DOHH2 (cell line): ENCODE measurements at regions not wholly inside any gene's neighbourhood (a gene's known extent, or its start where the extent isn't known, plus 50 kb on each side); places are given as distances from the start of the nearest gene placed in this dataset.

Experiments
- H3F3A ChIP-seq: fragments of 200-600 bp; sonication (generic), shearing (Covaris generic); 2 replicates; pipeline ENCODE4 v1.6.0; 2016; ENCODE audit warnings: antibody characterized with exemption, mild to moderate bottlenecking; ENCODE audit not compliant: control insufficient read depth, insufficient read depth
- H3K27ac ChIP-seq: fragments of 200-600 bp; sonication (generic); 2 replicates; pipeline ENCODE4 v1.5.1; 2014; ENCODE audit warnings: low read depth, mild to moderate bottlenecking, low read length, moderate library complexity
- H3K27me3 ChIP-seq: fragments of 200-600 bp; sonication (generic); 2 replicates; pipeline ENCODE4 v1.6.1; 2014; ENCODE audit warnings: mild to moderate bottlenecking, low read length, mixed read lengths; ENCODE audit not compliant: control insufficient read depth
- H3K36me3 ChIP-seq: fragments of 200-600 bp; sonication (generic); 2 replicates; pipeline ENCODE4 v1.6.1; 2014; ENCODE audit warnings: mild to moderate bottlenecking, low read length, moderate library complexity, mixed read lengths; ENCODE audit not compliant: control insufficient read depth
- H3K4me1 ChIP-seq: fragments of 200-600 bp; sonication (generic); 2 replicates; pipeline ENCODE4 v1.6.1; 2014; ENCODE audit warnings: mild to moderate bottlenecking, low read length, mixed read lengths; ENCODE audit not compliant: control insufficient read depth
- H3K4me2 ChIP-seq: fragments of 200-600 bp; sonication (generic); 2 replicates; pipeline ENCODE4 v1.6.0; 2014; ENCODE audit warnings: mild to moderate bottlenecking, low read length, moderate library complexity
- H3K4me3 ChIP-seq: fragments of 200-600 bp; sonication (generic); 2 replicates; pipeline ENCODE4 v1.5.1; 2014; ENCODE audit warnings: mild to moderate bottlenecking, low read length, mixed read lengths
- H3K79me2 ChIP-seq: fragments of 200-600 bp; sonication (generic); 2 replicates; pipeline ENCODE4 v1.6.1; 2014; ENCODE audit warnings: mild to moderate bottlenecking, low read length, mixed read lengths; ENCODE audit not compliant: control insufficient read depth
- H3K9me2 ChIP-seq: fragments of 200-600 bp; sonication (generic); replicated peaks from 2 replicates; pipeline ENCODE4 v1.6.1; 2014; ENCODE audit warnings: mild to moderate bottlenecking, low read length, mixed read lengths; ENCODE audit not compliant: control insufficient read depth
- H3K9me3 ChIP-seq: fragments of 200-600 bp; sonication (generic); 2 replicates; pipeline ENCODE4 v1.6.1; 2014; ENCODE audit warnings: antibody characterized with exemption, low read length, mixed read lengths; ENCODE audit not compliant: control insufficient read depth, insufficient read depth
- H4K20me1 ChIP-seq: fragments of 200-600 bp; sonication (generic); 2 replicates; pipeline ENCODE4 v1.6.0; 2014; ENCODE audit warnings: low read depth, mild to moderate bottlenecking, antibody characterized with exemption, low read length, moderate library complexity; ENCODE audit not compliant: control insufficient read depth, insufficient read depth
- EZH2phosphoT487 ChIP-seq: fragments of 200-600 bp; sonication (generic); IDR thresholded peaks from 2 replicates; pipeline ENCODE4 v1.6.1; 2017; ENCODE audit warnings: borderline replicate concordance, mild to moderate bottlenecking, antibody characterized with exemption, low read length, moderate library complexity, mixed read lengths
- TF ChIP-seq, protein P1 (sequence below): fragments of 200-600 bp; sonication (generic); IDR thresholded peaks from one replicate; pipeline ENCODE4 v1.5.1; 2014; ENCODE audit warnings: antibody characterized with exemption, mild to moderate bottlenecking, low read depth, low read length; ENCODE audit not compliant: poor library complexity, severe bottlenecking

- H3K9me3 ChIP-seq, result no peaks in the 10 kb centered on the region
- H3F3A ChIP-seq, result no peaks in the 10 kb centered on the region
- H3K9me2 ChIP-seq, result no peaks in the 10 kb centered on the region
- H3K79me2 ChIP-seq, result no peaks in the 10 kb centered on the region
- no peak overlapping the region for H3K27ac ChIP-seq
- TF ChIP-seq, protein P1, sequence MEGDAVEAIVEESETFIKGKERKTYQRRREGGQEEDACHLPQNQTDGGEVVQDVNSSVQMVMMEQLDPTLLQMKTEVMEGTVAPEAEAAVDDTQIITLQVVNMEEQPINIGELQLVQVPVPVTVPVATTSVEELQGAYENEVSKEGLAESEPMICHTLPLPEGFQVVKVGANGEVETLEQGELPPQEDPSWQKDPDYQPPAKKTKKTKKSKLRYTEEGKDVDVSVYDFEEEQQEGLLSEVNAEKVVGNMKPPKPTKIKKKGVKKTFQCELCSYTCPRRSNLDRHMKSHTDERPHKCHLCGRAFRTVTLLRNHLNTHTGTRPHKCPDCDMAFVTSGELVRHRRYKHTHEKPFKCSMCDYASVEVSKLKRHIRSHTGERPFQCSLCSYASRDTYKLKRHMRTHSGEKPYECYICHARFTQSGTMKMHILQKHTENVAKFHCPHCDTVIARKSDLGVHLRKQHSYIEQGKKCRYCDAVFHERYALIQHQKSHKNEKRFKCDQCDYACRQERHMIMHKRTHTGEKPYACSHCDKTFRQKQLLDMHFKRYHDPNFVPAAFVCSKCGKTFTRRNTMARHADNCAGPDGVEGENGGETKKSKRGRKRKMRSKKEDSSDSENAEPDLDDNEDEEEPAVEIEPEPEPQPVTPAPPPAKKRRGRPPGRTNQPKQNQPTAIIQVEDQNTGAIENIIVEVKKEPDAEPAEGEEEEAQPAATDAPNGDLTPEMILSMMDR, result no peak
- TF ChIP-seq EZH2phosphoT487, result no peak
- H3K4me2 ChIP-seq, result no peak overlapping the region
- H3K36me3 ChIP-seq, result no peaks in the 10 kb centered on the region
- H3K4me3 ChIP-seq, result no peak overlapping the region
- no peaks in the 10 kb centered on the region for H3K27me3 ChIP-seq
- no peaks in the 10 kb centered on the region for H4K20me1 ChIP-seq
- no peaks in the 10 kb centered on the region for H3K4me1 ChIP-seq
Measured at GRCh38 chr11:129625930-129626329, 189.7 kb upstream of the TMEM45B start.

- H3K9me2 ChIP-seq, result no peaks in the 10 kb centered on the region
- no peak overlapping the region for H3K27ac ChIP-seq
- no peaks in the 10 kb centered on the region for H3K9me3 ChIP-seq
- no peaks in the 10 kb centered on the region for H3F3A ChIP-seq
- no peak overlapping the region for H3K4me2 ChIP-seq
- no peaks in the 10 kb centered on the region for H4K20me1 ChIP-seq
- H3K4me1 ChIP-seq, result no peaks in the 10 kb centered on the region
- H3K4me3 ChIP-seq, result no peak overlapping the region
- no peaks in the 10 kb centered on the region for H3K79me2 ChIP-seq
- H3K36me3 ChIP-seq, result no peaks in the 10 kb centered on the region
- TF ChIP-seq, protein P1, result no peak
- no peak for TF ChIP-seq EZH2phosphoT487
- no peaks in the 10 kb centered on the region for H3K27me3 ChIP-seq
Measured at GRCh38 chr11:129631201-129631600, 184.4 kb upstream of the TMEM45B start.

GRCh38 chr11:129636926-129637325 lies 178.7 kb upstream of the TMEM45B start:
- Histone ChIP-seq H3K4me3 (no peak overlapping the region), H3K4me2 (no peak overlapping the region), H3K27me3 (no peaks in the 10 kb centered on the region), H3K9me3 (no peaks in the 10 kb centered on the region), H3K79me2 (no peaks in the 10 kb centered on the region), H4K20me1 (no peaks in the 10 kb centered on the region), H3K36me3 (no peaks in the 10 kb centered on the region), H3K4me1 (no peaks in the 10 kb centered on the region), H3K27ac (no peak overlapping the region), H3K9me2 (no peaks in the 10 kb centered on the region), H3F3A (no peaks in the 10 kb centered on the region)
- TF ChIP-seq EZH2phosphoT487, result no peak
- TF ChIP-seq, protein P1, result no peak

DNA sequence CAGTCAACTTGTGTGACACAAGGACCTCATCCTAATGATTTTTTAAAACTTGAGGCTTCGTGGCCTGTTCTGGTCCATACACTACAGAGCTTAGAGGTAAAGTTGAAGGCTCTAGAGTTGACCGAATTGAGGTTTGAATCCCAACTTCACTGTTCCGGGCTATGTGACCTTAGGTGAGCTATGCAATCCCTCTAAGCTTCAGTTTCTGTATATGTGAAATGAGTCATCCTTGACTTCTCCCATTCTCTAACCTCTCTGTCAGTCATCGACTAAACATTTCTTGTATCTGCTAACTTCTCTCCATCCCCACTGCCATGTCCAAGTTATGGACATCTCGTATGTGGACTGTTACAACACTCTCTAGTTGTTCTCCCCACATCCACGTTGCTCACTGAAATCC lies 178.2 kb upstream of the TMEM45B start:
- no peaks in the 10 kb centered on the region for H3K79me2 ChIP-seq
- no peaks in the 10 kb centered on the region for H4K20me1 ChIP-seq
- no peaks in the 10 kb centered on the region for H3K9me3 ChIP-seq
- H3K36me3 ChIP-seq, result no peaks in the 10 kb centered on the region
- H3F3A ChIP-seq, result no peaks in the 10 kb centered on the region
- H3K4me2 ChIP-seq, result no peak overlapping the region
- no peak overlapping the region for H3K4me3 ChIP-seq
- H3K9me2 ChIP-seq, result no peaks in the 10 kb centered on the region
- no peaks in the 10 kb centered on the region for H3K4me1 ChIP-seq
- H3K27me3 ChIP-seq, result no peaks in the 10 kb centered on the region
- no peak overlapping the region for H3K27ac ChIP-seq
- TF ChIP-seq EZH2phosphoT487, result no peak
- TF ChIP-seq, protein P1, result no peak
